ENCODE measurements at regions not wholly inside any gene's neighbourhood (a gene's known extent, or its start where the extent isn't known, plus 50 kb on each side); places are given as distances from the start of the nearest gene placed in this dataset.

- peaks cover 15% of the 10 kb centered on the region for H3K27me3 Mint-ChIP-seq (ENCODE audit: insufficient read depth, low read depth, poor library complexity)
- H3K36me3 Mint-ChIP-seq (ENCODE audit: low read depth), result no peaks in the 10 kb centered on the region
These were observed 65.8 kb upstream of the ARMC2 start for GRCh38 chr6:108782179-108783041.

More at GRCh38 chr6:108782179-108783041, 65.8 kb upstream of the ARMC2 start:
- TF ChIP-seq CTCF (conservative IDR thresholded peaks at IDR 0.05; ENCODE audit: low read depth in 2 of 2) (peak; percentile 96 to 98), REST (IDR thresholded peaks at IDR 0.05; ENCODE audit: unreplicated experiment) (no peak)
- H3K36me3 ChIP-seq (ENCODE audit: insufficient read depth), result no peaks in the 10 kb centered on the region
- no peaks in the 10 kb centered on the region for H3K27me3 ChIP-seq (ENCODE audit: insufficient read depth)
- H3K27ac ChIP-seq (ENCODE audit: low read depth), result no peak overlapping the region
- H3K9me2 ChIP-seq (ENCODE audit: insufficient read depth), result no peaks in the 10 kb centered on the region
- Mint-ChIP-seq H3K4me1 (peaks cover 36% of the 10 kb centered on the region), H3K4me3 (peak overlapping the region; percentile 76), H3K27ac (no peak overlapping the region), H3K9me3 (no peaks in the 10 kb centered on the region)
- H3F3A ChIP-seq (replicated peaks; ENCODE audit: low read depth), result no peaks in the 10 kb centered on the region
- H2AFZ ChIP-seq, result peak overlapping the region; percentile 93; the same call in 1 of the 2 replicates
- DNase-seq (ENCODE audit: low spot score) (peak; percentile 92), ATAC-seq (peak; percentile 87)
- no peaks in the 10 kb centered on the region for H4K20me1 ChIP-seq (replicated peaks; ENCODE audit: insufficient read depth)
- H3K4me1 ChIP-seq (ENCODE audit: insufficient read depth), result peaks cover 38% of the 10 kb centered on the region
- H3K4me2 ChIP-seq, result peak overlapping the region; percentile 82
- no peaks in the 10 kb centered on the region for H3K79me2 ChIP-seq (replicated peaks; ENCODE audit: insufficient read depth)
- peak overlapping the region; percentile 55 for H3K4me3 ChIP-seq

Data from GM23338 (cell line).